H9 (cell line): ENCODE measurements at regions not wholly inside any gene's neighbourhood (a gene's known extent, or its start where the extent isn't known, plus 50 kb on each side); places are given as distances from the start of the nearest gene placed in this dataset.

Experiments
- DNase-seq: peaks from one replicate; pipeline ENCODE4 v3.0.0-alpha.2; 2017
- H2AFZ ChIP-seq: one replicate; pipeline ENCODE4 v1.6.1; 2013; ENCODE audit warnings: mild to moderate bottlenecking, low read length, control low read depth, moderate library complexity
- H2AK5ac ChIP-seq: 2 replicates; pipeline ENCODE4 v1.6.1; 2013; ENCODE audit warnings: low read length, control low read depth, mixed read lengths; ENCODE audit not compliant: insufficient read length
- H2BK120ac ChIP-seq: one replicate; pipeline ENCODE4 v1.6.1; 2013; ENCODE audit warnings: low read depth, mild to moderate bottlenecking, low read length, control low read depth, inconsistent platforms; ENCODE audit not compliant: poor library complexity, severe bottlenecking
- H2BK12ac ChIP-seq: 2 replicates; pipeline ENCODE4 v1.6.1; 2013; ENCODE audit warnings: low read length, control low read depth, mixed read lengths, low read depth; ENCODE audit not compliant: insufficient read length
- H2BK15ac ChIP-seq: 2 replicates; pipeline ENCODE4 v1.6.1; 2013; ENCODE audit warnings: low read depth, low read length, control low read depth
- H2BK20ac ChIP-seq: one replicate; pipeline ENCODE4 v1.6.1; 2013; ENCODE audit warnings: low read depth, mild to moderate bottlenecking, low read length, control low read depth, inconsistent platforms; ENCODE audit not compliant: poor library complexity, severe bottlenecking
- H2BK5ac ChIP-seq: 2 replicates; pipeline ENCODE4 v1.6.1; 2013; ENCODE audit warnings: low read length, control low read depth, mixed read lengths; ENCODE audit not compliant: insufficient read length
- H3K14ac ChIP-seq: 2 replicates; pipeline ENCODE4 v1.6.1; 2013; ENCODE audit warnings: low read length, control low read depth; ENCODE audit not compliant: insufficient read depth
- H3K18ac ChIP-seq: 2 replicates; pipeline ENCODE4 v1.6.1; 2013; ENCODE audit warnings: low read depth, mild to moderate bottlenecking, mixed read lengths, low read length, control low read depth; ENCODE audit not compliant: insufficient read length
- H3K23ac ChIP-seq: 2 replicates; pipeline ENCODE4 v1.6.1; 2013; ENCODE audit warnings: low read length, control low read depth, mixed read lengths, low read depth; ENCODE audit not compliant: insufficient read length
- H3K23me2 ChIP-seq: 2 replicates; pipeline ENCODE4 v1.6.1; 2013; ENCODE audit warnings: low read depth, mild to moderate bottlenecking, mixed read lengths, low read length, control low read depth; ENCODE audit not compliant: insufficient read length, poor library complexity, severe bottlenecking
- H3K27ac ChIP-seq: 2 replicates; pipeline ENCODE4 v1.5.1; 2013; ENCODE audit warnings: low read length, control low read depth, mixed read lengths, low read depth; ENCODE audit not compliant: insufficient read length
- H3K27me3 ChIP-seq: 2 replicates; pipeline ENCODE4 v1.6.1; 2013; ENCODE audit warnings: low read length, control low read depth, inconsistent platforms; ENCODE audit not compliant: insufficient read depth
- H3K4ac ChIP-seq: 2 replicates; pipeline ENCODE4 v1.6.1; 2013; ENCODE audit warnings: low read depth, mild to moderate bottlenecking, control low read depth, inconsistent platforms, low read length, moderate library complexity
- H3K4me1 ChIP-seq: 2 replicates; pipeline ENCODE4 v1.6.1; 2013; ENCODE audit warnings: low read length, control low read depth, inconsistent platforms; ENCODE audit not compliant: insufficient read depth
- H3K4me2 ChIP-seq: 2 replicates; pipeline ENCODE4 v1.6.1; 2013; ENCODE audit warnings: low read length, control low read depth, mixed read lengths; ENCODE audit not compliant: insufficient read length, insufficient read depth
- H3K56ac ChIP-seq: 2 replicates; pipeline ENCODE4 v1.6.1; 2013; ENCODE audit warnings: low read depth, mild to moderate bottlenecking, mixed read lengths, low read length, control low read depth; ENCODE audit not compliant: insufficient read length
- H3K79me1 ChIP-seq: 2 replicates; pipeline ENCODE4 v1.6.1; 2013; ENCODE audit warnings: low read depth, mild to moderate bottlenecking, moderate library complexity, low read length, control low read depth, inconsistent platforms; ENCODE audit not compliant: insufficient read depth, poor library complexity, severe bottlenecking
- H3K79me2 ChIP-seq: 2 replicates; pipeline ENCODE4 v1.6.1; 2013; ENCODE audit warnings: low read length, control low read depth, inconsistent platforms; ENCODE audit not compliant: insufficient read depth
- H3K9ac ChIP-seq: 2 replicates; pipeline ENCODE4 v1.6.1; 2013; ENCODE audit warnings: low read length, control low read depth, mixed read lengths; ENCODE audit not compliant: insufficient read length; ENCODE audit errors: extremely low read depth
- H3K9me3 ChIP-seq: one replicate; pipeline ENCODE4 v1.6.1; 2013; ENCODE audit warnings: low read depth, low read length, inconsistent platforms; ENCODE audit not compliant: control insufficient read depth
- H3T11ph ChIP-seq: one replicate; pipeline ENCODE4 v1.6.1; 2013; ENCODE audit warnings: mild to moderate bottlenecking, low read length, control low read depth, inconsistent platforms
- H4K20me1 ChIP-seq: one replicate; pipeline ENCODE4 v1.6.1; 2013; ENCODE audit not compliant: control insufficient read depth, insufficient read length, insufficient read depth
- H4K5ac ChIP-seq: 2 replicates; pipeline ENCODE4 v1.6.1; 2013; ENCODE audit warnings: low read depth, mild to moderate bottlenecking, mixed read lengths, low read length, control low read depth; ENCODE audit not compliant: insufficient read length
- H4K8ac ChIP-seq: replicated peaks from 2 replicates; pipeline ENCODE4 v1.6.1; 2013; ENCODE audit warnings: low read length, control low read depth, mixed read lengths, low read depth; ENCODE audit not compliant: insufficient read length
- H4K91ac ChIP-seq: 2 replicates; pipeline ENCODE4 v1.6.1; 2013; ENCODE audit warnings: low read depth, mild to moderate bottlenecking, moderate library complexity, mixed read lengths, low read length, control low read depth; ENCODE audit not compliant: insufficient read length
- H3K27ac Mint-ChIP-seq, 3 experiments: 2 replicates in 2 of 3; 3 replicates in 1 of 3; pipeline ENCODE4 v1.8.0; 2020 to 2021; ENCODE audit warnings: mixed read lengths in 3 of 3, mild to moderate bottlenecking in 1 of 3, moderate library complexity in 1 of 3
- H3K27me3 Mint-ChIP-seq: 2 replicates; pipeline ENCODE4 v1.8.0; 2021; ENCODE audit warnings: low read depth, mild to moderate bottlenecking, moderate library complexity, mixed read lengths
- H3K36me3 Mint-ChIP-seq, 3 experiments: 2 replicates in 2 of 3; 3 replicates in 1 of 3; pipeline ENCODE4 v1.8.0; 2020 to 2021; ENCODE audit warnings: low read depth in 3 of 3, mixed read lengths in 3 of 3; ENCODE audit not compliant: insufficient read depth in 1 of 3
- H3K4me1 Mint-ChIP-seq, 2 experiments: 2 replicates each; pipeline ENCODE4 v1.8.0; 2020; ENCODE audit warnings: mixed read lengths in 2 of 2
- H3K4me3 Mint-ChIP-seq, 2 experiments: 2 replicates in 1 of 2; 3 replicates in 1 of 2; pipeline ENCODE4 v1.8.0; 2020 to 2021; ENCODE audit warnings: mild to moderate bottlenecking in 2 of 2, mixed read lengths in 2 of 2, moderate library complexity in 1 of 2
- H3K9me3 Mint-ChIP-seq, 2 experiments: 2 replicates in 1 of 2; 3 replicates in 1 of 2; pipeline ENCODE4 v1.8.0; 2020; ENCODE audit warnings: mild to moderate bottlenecking in 2 of 2, mixed read lengths in 2 of 2, moderate library complexity in 1 of 2
- WGBS: extraction: QIAGEN DNeasy Blood & Tissue Kit; methylation state at CpG from one replicate; pipeline ENCODE4 v1.1.7; 2013; ENCODE audit warnings: missing lambda C conversion rate, low lambda C conversion rate, mixed read lengths; ENCODE audit not compliant: insufficient read length; ENCODE audit errors: extremely low coverage; 5-methylcytosine and 5-hydroxymethylcytosine counted together
- TF ChIP-seq, protein P1 (sequence below): fragments of 200-600 bp; sonication (generic); conservative IDR thresholded peaks from 3 replicates; pipeline ENCODE4 v1.8.0; 2021; ENCODE audit warnings: antibody characterized with exemption, mild to moderate bottlenecking

DNA sequence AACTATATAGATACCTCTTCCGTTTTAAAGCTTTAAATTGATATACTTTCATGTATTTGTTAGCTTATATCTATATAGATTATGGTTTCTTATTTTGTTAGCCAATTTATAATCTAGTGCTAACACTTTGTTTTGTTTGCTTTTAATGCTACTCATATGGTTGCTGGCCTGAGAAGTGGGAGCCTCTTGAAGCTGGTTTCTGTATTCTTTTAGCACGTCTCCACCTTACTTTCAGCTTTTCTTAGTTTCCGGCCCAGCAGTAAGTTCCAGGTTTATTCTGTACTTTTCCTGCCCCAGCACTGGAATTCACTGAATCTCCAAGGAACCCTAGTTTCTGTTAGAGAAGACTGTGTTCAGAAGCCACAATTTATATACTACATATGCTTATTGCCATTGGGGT lies 458.9 kb downstream of the PRR16 start:
- H3K56ac ChIP-seq: no peak overlapping the region
- no peaks in the 10 kb centered on the region for H3K27me3 Mint-ChIP-seq
- H3K4me1 ChIP-seq: no peaks in the 10 kb centered on the region

More for the DNA sequence above, 458.9 kb downstream of the PRR16 start:
- Histone ChIP-seq H3K79me2 (no peaks in the 10 kb centered on the region), H2BK5ac (no peak overlapping the region), H4K20me1 (no peaks in the 10 kb centered on the region), H4K5ac (no peak overlapping the region), H2AK5ac (no peak overlapping the region), H3K18ac (no peak overlapping the region), H3T11ph (no peak overlapping the region), H3K23ac (no peak overlapping the region), H2BK20ac (no peak overlapping the region), H2BK12ac (no peak overlapping the region), H3K9ac (no peak overlapping the region), H3K27ac (no peak overlapping the region), H2BK120ac (no peak overlapping the region), H3K79me1 (no peaks in the 10 kb centered on the region), H3K4me2 (no peak overlapping the region), H4K8ac (no peak overlapping the region), H2AFZ (no peak overlapping the region), H3K9me3 (no peaks in the 10 kb centered on the region), H3K23me2 (no peaks in the 10 kb centered on the region), H3K14ac (no peak overlapping the region), H4K91ac (no peak overlapping the region), H3K27me3 (no peaks in the 10 kb centered on the region), H3K4ac (no peak overlapping the region), H2BK15ac (no peak overlapping the region)
- Mint-ChIP-seq H3K4me1 (peaks cover 6% of the 10 kb centered on the region in 2 experiments), H3K4me3 (no peak overlapping the region), H3K9me3 (no peaks in the 10 kb centered on the region), H3K36me3 (no peaks in the 10 kb centered on the region; a peak in 1 of 7 replicates), H3K27ac (no peak overlapping the region)
- DNase-seq: no peak
- TF ChIP-seq, protein P1, sequence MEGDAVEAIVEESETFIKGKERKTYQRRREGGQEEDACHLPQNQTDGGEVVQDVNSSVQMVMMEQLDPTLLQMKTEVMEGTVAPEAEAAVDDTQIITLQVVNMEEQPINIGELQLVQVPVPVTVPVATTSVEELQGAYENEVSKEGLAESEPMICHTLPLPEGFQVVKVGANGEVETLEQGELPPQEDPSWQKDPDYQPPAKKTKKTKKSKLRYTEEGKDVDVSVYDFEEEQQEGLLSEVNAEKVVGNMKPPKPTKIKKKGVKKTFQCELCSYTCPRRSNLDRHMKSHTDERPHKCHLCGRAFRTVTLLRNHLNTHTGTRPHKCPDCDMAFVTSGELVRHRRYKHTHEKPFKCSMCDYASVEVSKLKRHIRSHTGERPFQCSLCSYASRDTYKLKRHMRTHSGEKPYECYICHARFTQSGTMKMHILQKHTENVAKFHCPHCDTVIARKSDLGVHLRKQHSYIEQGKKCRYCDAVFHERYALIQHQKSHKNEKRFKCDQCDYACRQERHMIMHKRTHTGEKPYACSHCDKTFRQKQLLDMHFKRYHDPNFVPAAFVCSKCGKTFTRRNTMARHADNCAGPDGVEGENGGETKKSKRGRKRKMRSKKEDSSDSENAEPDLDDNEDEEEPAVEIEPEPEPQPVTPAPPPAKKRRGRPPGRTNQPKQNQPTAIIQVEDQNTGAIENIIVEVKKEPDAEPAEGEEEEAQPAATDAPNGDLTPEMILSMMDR: no peak
- no CpG with 5 or more reads among the region's 3 CpGs for WGBS
